Stimulated activated naive B cell treated with anti-CD40 and anti-IgM and Interleukin-4, amounts not matched to agents 10 μg/mL and 1 μg/mL and 100 μg/mL, for 72 hours (primary cell): ENCODE measurements at regions not wholly inside any gene's neighbourhood (a gene's known extent, or its start where the extent isn't known, plus 50 kb on each side); places are given as distances from the start of the nearest gene placed in this dataset.
A peak's percentile ranks its signal among the peaks of the same experiment; 100 is the strongest.
"Not testable (repeated sequence)": the region's sequence is repeated elsewhere in the genome, so short reads cannot be mapped to it uniquely, and the experiment has no call there.

ENCODE experiments used
- ATAC-seq, 2 donors: fragments of 150-1000 bp; cut with Tn5 transposase; replicated peaks; 2 replicates each; pipeline ENCODE4 v1.10.0; 2021; ENCODE audit warnings: moderate library complexity in 1 of 2
- DNase-seq: peaks from one replicate; pipeline ENCODE4 v3.0.0; 2021
- H3K27ac Mint-ChIP-seq: one replicate; pipeline ENCODE4 v1.8.0; 2022; ENCODE audit warnings: mild to moderate bottlenecking, mixed read lengths
- H3K27me3 Mint-ChIP-seq, 2 donors: one replicate each; pipeline ENCODE4 v1.8.0; 2022; ENCODE audit warnings: mixed read lengths in 2 of 2
- H3K36me3 Mint-ChIP-seq, 2 donors: one replicate each; pipeline ENCODE4 v1.8.0; 2022; ENCODE audit warnings: mixed read lengths in 2 of 2, mild to moderate bottlenecking in 1 of 2
- H3K4me1 Mint-ChIP-seq, 2 donors: one replicate each; pipeline ENCODE4 v1.8.0; 2022; ENCODE audit warnings: mixed read lengths in 2 of 2, mild to moderate bottlenecking in 1 of 2
- H3K4me3 Mint-ChIP-seq, 2 donors: one replicate each; pipeline ENCODE4 v1.8.0; 2022; ENCODE audit warnings: mild to moderate bottlenecking in 2 of 2, mixed read lengths in 2 of 2, moderate library complexity in 1 of 2
- H3K9me3 Mint-ChIP-seq, 2 donors: one replicate each; pipeline ENCODE4 v1.8.0; 2022; ENCODE audit warnings: mixed read lengths in 2 of 2, mild to moderate bottlenecking in 1 of 2

DNA sequence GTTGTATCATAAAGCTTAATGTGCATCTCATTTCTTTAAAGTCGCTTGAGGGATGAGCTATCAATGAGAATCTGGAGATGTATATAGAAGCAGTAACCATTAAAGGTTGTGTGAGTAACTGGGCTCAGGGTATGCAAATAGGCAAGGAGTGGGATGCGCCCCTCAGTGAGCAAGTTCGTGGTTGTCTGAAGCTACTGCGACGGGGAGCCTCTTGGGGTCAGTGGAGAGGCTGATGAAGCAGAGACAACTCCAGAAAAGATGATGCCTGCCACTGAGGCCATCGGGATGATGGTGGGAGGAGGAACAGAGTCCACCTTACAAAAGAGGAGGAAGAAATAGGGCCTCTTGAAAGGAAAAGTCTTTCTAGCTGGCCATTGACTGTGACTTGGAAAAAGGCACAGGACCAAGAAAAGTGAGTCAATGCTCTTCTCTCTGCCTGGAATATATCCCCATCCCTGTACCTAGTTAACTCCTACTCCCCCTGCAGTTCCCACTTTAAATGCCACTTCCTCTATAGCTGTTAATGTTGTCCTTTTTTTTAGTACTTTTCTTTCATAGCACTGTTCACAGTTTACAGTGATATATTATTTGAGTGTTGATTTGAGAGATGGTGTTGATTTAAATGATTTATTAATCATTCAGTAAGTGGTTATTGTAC is 51.4 kb upstream of the LSM6 start:
- ATAC-seq (peak; percentile 68 to 69), DNase-seq (no peak)
- Mint-ChIP-seq H3K4me1 (peaks cover 6 to 10% of the 10 kb centered on the region in 2 donors), H3K9me3 (no peaks in the 10 kb centered on the region), H3K27me3 (peaks cover 5 to 10% of the 10 kb centered on the region in 2 donors), H3K4me3 (no peak overlapping the region), H3K36me3 (no peaks in the 10 kb centered on the region), H3K27ac (no peak overlapping the region)

GRCh38 chr4:146123231-146123630 is 52.3 kb upstream of the LSM6 start:
- Mint-ChIP-seq H3K27ac (no peak overlapping the region), H3K36me3 (no peaks in the 10 kb centered on the region), H3K4me3 (no peak overlapping the region), H3K27me3 (peaks cover 5 to 10% of the 10 kb centered on the region in 2 donors), H3K9me3 (no peaks in the 10 kb centered on the region), H3K4me1 (peaks cover 6 to 10% of the 10 kb centered on the region in 2 donors)
- no peak for ATAC-seq
- DNase-seq, result no peak

- no peak for DNase-seq
- no peak overlapping the region for H3K27ac Mint-ChIP-seq
- no peaks in the 10 kb centered on the region for H3K9me3 Mint-ChIP-seq
- H3K36me3 Mint-ChIP-seq, result no peaks in the 10 kb centered on the region
- no peak overlapping the region for H3K4me3 Mint-ChIP-seq
- peaks cover 10 to 16% of the 10 kb centered on the region in 2 donors for H3K27me3 Mint-ChIP-seq
- peaks cover 6 to 10% of the 10 kb centered on the region in 2 donors for H3K4me1 Mint-ChIP-seq
- ATAC-seq, result no peak
Observed at GRCh38 chr4:146122398-146122797, 53.1 kb upstream of the LSM6 start.

DNA sequence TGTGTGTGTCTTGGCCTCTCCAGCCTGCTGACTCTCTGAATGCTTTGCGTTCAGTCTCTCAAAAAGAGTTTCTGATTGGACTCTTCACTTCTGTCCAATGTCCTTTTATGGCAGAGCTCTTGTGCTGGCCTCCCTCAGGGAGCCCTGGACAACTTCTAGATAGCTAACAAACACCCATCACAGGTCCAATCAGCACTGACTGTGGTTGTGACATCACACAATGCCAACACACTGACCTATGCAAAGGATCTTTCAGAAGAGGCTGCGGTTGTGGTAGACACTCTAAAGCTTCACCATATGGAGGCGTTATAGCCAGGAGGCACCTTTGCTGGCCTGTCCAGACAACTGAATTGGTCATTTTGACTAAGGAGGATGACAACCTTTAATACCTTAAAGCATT is 53.8 kb upstream of the LSM6 start:
- no peak for ATAC-seq
- Mint-ChIP-seq H3K4me1 (peaks cover 6 to 10% of the 10 kb centered on the region in 2 donors), H3K27me3 (peaks cover 13 to 19% of the 10 kb centered on the region in 2 donors), H3K27ac (no peak overlapping the region), H3K4me3 (no peak overlapping the region), H3K36me3 (peaks cover 0 to 1% of the 10 kb centered on the region in 2 donors), H3K9me3 (peaks cover 0 to 2% of the 10 kb centered on the region in 2 donors)
- no peak for DNase-seq

DNA sequence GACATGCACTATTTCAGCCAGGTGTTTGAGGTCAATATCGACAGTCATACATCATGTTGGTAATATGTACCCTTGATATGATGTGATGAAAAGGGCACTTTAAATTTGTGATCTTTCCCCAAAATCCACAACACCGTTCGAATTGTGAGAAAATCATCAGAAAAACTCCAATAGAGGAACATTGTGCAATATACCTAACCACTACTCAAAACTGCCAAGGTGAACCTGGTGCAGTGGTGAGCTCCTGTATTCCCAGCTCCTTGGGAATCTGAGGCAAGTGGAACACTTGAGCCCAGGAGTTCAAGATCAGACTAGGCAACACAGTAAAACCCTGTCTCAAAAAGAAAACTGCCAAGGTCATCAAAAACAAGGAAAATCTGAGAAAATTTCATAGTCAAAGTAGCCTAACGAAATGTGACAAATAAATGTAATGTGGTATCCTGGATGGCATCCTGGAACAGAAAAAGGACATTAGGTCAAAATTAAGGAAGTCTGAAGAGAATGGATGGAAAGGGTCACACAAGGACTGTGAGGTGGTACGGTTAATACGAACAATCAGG is 55.6 kb upstream of the LSM6 start:
- Mint-ChIP-seq H3K4me3 (no peak overlapping the region), H3K27me3 (peaks cover 24 to 33% of the 10 kb centered on the region in 2 donors), H3K36me3 (peaks cover 0 to 3% of the 10 kb centered on the region in 2 donors), H3K4me1 (peaks cover 6 to 10% of the 10 kb centered on the region in 2 donors), H3K9me3 (peaks cover 0 to 2% of the 10 kb centered on the region in 2 donors), H3K27ac (no peak overlapping the region)
- DNase-seq, result no peak
- no peak for ATAC-seq

GRCh38 chr4:146114066-146114465 is 61.5 kb upstream of the LSM6 start:
- H3K36me3 Mint-ChIP-seq, result peaks cover 0 to 3% of the 10 kb centered on the region in 2 donors
- peaks cover 29 to 40% of the 10 kb centered on the region in 2 donors for H3K27me3 Mint-ChIP-seq
- no peak overlapping the region for H3K4me3 Mint-ChIP-seq
- H3K9me3 Mint-ChIP-seq, result peaks cover 0 to 2% of the 10 kb centered on the region in 2 donors
- DNase-seq, result no peak
- peaks cover 27 to 39% of the 10 kb centered on the region in 2 donors for H3K4me1 Mint-ChIP-seq
- no peak overlapping the region for H3K27ac Mint-ChIP-seq
- no peak for ATAC-seq

GRCh38 chr4:146113171-146113570 is 62.3 kb upstream of the LSM6 start:
- H3K27ac Mint-ChIP-seq, result no peak overlapping the region

GRCh38 chr4:146112389-146112788 is 63.1 kb upstream of the LSM6 start:
- no peak overlapping the region for H3K4me3 Mint-ChIP-seq
- H3K27ac Mint-ChIP-seq, result no peak overlapping the region
- peaks cover 0 to 3% of the 10 kb centered on the region in 2 donors for H3K36me3 Mint-ChIP-seq
- ATAC-seq (no peak), DNase-seq (no peak)
- H3K9me3 Mint-ChIP-seq, result peaks cover 0 to 2% of the 10 kb centered on the region in 2 donors
- peaks cover 27 to 39% of the 10 kb centered on the region in 2 donors for H3K4me1 Mint-ChIP-seq
- H3K27me3 Mint-ChIP-seq, result peaks cover 24 to 34% of the 10 kb centered on the region in 2 donors

More at GRCh38 chr4:146113171-146113570, 62.3 kb upstream of the LSM6 start:
- Mint-ChIP-seq H3K9me3 (peaks cover 0 to 2% of the 10 kb centered on the region in 2 donors), H3K36me3 (peaks cover 0 to 3% of the 10 kb centered on the region in 2 donors), H3K4me3 (no peak overlapping the region), H3K27me3 (peaks cover 29 to 40% of the 10 kb centered on the region in 2 donors), H3K4me1 (peaks cover 27 to 39% of the 10 kb centered on the region in 2 donors)
- no peak for ATAC-seq
- DNase-seq, result no peak

DNA sequence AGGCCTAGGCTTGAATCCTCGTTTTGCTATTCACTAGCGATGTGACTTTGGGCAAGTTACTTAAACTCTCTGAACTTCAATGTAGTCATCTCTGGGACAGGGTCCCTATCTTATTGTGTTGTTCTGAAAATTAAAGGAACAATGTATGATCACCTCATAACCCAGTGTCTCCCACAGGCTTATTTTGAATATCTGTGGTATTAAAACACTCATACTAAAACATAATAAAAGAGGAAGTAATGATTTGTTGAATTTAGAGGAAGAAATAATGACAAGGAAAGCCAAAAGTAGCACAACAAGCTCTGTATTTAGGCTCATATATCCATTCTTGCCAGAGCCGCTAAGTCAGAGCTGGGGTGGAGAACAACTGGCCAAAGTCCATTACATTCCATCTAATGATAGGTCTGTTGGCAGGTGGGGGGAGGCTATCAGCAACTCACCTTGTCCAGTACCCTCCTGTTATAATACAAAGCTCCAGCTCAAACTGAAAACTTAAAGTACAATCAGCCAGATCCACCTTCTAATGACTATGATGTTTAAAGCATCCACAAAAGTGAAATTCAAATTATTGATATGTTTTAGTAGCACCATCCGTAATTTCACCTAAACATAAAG is 64.5 kb upstream of the LSM6 start:
- H3K4me3 Mint-ChIP-seq, result peak overlapping the region in 1 of 2 donors; percentile 2
- H3K27ac Mint-ChIP-seq, result no peak overlapping the region
- peak; percentile 96 to 98 for ATAC-seq
- H3K9me3 Mint-ChIP-seq, result no peaks in the 10 kb centered on the region
- no peaks in the 10 kb centered on the region for H3K36me3 Mint-ChIP-seq
- H3K4me1 Mint-ChIP-seq, result peaks cover 27 to 39% of the 10 kb centered on the region in 2 donors
- no peak for DNase-seq
- H3K27me3 Mint-ChIP-seq, result peaks cover 19 to 27% of the 10 kb centered on the region in 2 donors

DNA sequence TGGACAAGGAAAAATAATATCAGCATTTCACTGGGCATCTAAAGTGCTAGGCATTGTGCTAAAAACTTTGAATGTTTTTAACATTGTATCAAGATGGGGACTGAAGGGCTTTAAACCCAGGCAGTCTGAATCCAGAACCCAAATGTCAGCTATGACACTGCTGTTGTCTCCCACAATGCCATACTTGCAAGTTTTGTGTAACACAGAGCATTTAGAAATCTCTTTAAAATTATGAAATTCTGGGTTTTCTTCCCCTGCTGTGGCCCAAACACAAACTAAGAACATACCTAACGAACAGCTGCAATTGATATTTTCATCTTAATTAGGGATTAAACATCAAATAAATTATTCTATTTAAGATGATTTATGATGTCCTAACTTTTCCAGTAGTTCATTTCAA is 66.8 kb upstream of the LSM6 start:
- Mint-ChIP-seq H3K9me3 (no peaks in the 10 kb centered on the region), H3K27ac (no peak overlapping the region), H3K4me1 (peaks cover 27 to 37% of the 10 kb centered on the region in 2 donors), H3K4me3 (no peak overlapping the region), H3K27me3 (peaks cover 8 to 10% of the 10 kb centered on the region in 2 donors), H3K36me3 (no peaks in the 10 kb centered on the region)
- DNase-seq (no peak), ATAC-seq (no peak)

DNA sequence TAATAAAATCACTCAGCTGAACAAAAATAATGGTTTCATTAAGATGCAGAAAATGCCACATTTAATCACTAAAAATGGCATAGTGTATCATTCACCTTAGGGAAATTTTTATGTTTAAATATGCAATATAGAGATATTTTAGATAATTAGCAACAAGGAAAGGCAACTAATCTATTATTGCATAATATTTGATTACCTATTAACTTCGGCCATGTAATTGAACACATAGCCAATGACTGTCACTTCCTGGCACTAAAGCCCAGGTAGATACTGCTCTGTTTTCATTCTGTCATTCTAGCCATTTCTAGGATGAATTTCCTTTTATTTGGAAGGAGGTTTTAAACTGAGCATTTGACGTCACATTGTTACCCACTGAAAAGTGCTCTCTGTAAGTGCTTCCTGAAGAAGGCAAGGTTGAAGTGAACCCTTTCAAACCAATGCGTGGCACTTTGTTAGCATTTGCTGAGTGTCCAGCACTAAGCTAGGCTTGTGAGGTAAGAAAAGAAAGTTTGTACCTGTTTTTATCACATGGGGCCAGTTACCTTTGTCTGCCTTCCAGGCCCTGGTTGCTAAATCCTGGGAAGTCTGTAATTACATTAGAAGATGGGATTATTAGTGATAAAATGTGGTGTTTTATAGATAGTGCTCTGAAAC is 67.8 kb upstream of the LSM6 start:
- Mint-ChIP-seq H3K4me1 (peaks cover 18 to 26% of the 10 kb centered on the region in 2 donors), H3K9me3 (no peaks in the 10 kb centered on the region), H3K4me3 (no peak overlapping the region), H3K36me3 (no peaks in the 10 kb centered on the region), H3K27ac (no peak overlapping the region), H3K27me3 (peaks cover 9 to 13% of the 10 kb centered on the region in 2 donors)
- DNase-seq (no peak), ATAC-seq (no peak)

- Mint-ChIP-seq H3K4me3 (no peak overlapping the region), H3K4me1 (peaks cover 4 to 5% of the 10 kb centered on the region in 2 donors), H3K27ac (no peak overlapping the region), H3K27me3 (peaks cover 13 to 14% of the 10 kb centered on the region in 2 donors), H3K9me3 (peaks cover 0 to 2% of the 10 kb centered on the region in 2 donors), H3K36me3 (no peaks in the 10 kb centered on the region)
- no peak for DNase-seq
- no peak for ATAC-seq
Observed at GRCh38 chr4:146105464-146105863, 70.1 kb upstream of the LSM6 start.

GRCh38 chr4:146104541-146104940 is 71.0 kb upstream of the LSM6 start:
- H3K4me3 Mint-ChIP-seq, result no peak overlapping the region
- peaks cover 0 to 2% of the 10 kb centered on the region in 2 donors for H3K9me3 Mint-ChIP-seq
- no peak overlapping the region for H3K27ac Mint-ChIP-seq

DNA sequence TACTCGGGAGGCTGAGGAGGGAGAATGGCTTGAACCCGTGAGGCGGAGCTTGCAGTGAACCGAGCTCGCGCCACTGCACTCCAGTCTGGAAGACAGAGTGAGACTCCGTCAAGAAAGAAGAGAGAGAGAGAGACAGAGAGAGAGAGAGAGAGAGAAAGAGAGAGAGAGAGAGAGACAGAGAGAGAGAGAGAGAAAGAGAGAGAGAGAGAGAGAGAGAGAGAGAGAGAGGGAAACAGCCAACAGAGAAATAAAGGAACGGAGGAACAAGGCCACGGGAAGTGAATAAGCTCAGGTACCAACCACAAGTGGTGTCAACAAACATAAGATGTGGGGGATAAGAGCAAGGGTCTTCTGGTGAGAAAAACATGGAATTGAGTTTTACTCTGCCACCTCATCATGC is 71.5 kb upstream of the LSM6 start:
- DNase-seq, ATAC-seq: not testable (repeated sequence)

More at GRCh38 chr4:146104541-146104940, 71.0 kb upstream of the LSM6 start:
- peaks cover 1 to 3% of the 10 kb centered on the region in 2 donors for H3K4me1 Mint-ChIP-seq
- ATAC-seq, result no peak
- H3K27me3 Mint-ChIP-seq, result peaks cover 13 to 14% of the 10 kb centered on the region in 2 donors
- no peaks in the 10 kb centered on the region for H3K36me3 Mint-ChIP-seq
- DNase-seq, result no peak

More for the DNA sequence above, 71.5 kb upstream of the LSM6 start:
- not testable (repeated sequence) for H3K9me3 Mint-ChIP-seq, H3K27ac Mint-ChIP-seq, H3K36me3 Mint-ChIP-seq, H3K4me3 Mint-ChIP-seq, H3K4me1 Mint-ChIP-seq
- peaks cover 14% of the 10 kb centered on the region in 2 donors for H3K27me3 Mint-ChIP-seq
